A549 (cell line): ENCODE measurements at regions not wholly inside any gene's neighbourhood (a gene's known extent, or its start where the extent isn't known, plus 50 kb on each side); places are given as distances from the start of the nearest gene placed in this dataset.
A peak's percentile ranks its signal among the peaks of the same experiment; 100 is the strongest.

Experiments
- ATAC-seq, 2 experiments: fragments of 200-7000 bp in 1 of 2; fragments of >200 bp in 1 of 2; cut with Nextera tagmentation in 1 of 2; cut with Tn5 transposase in 1 of 2; 3 replicates each; pipeline versions ENCODE4 v1.8.0 to v1.9.1; 2018 to 2020; ENCODE audit warnings: mild to moderate bottlenecking in 1 of 2, moderate library complexity in 1 of 2
- CTCF ChIA-PET: fragments of 300-600 bp; sonication (Branson Sonifier 250); formaldehyde crosslinking; extraction: SDS; loops from one replicate; lab custom pipeline; 2021; ENCODE audit warnings: antibody characterized with exemption, inconsistent platforms; lab: Yijun Ruan, JAX
- POLR2A ChIA-PET: fragments of 350-600 bp; formaldehyde crosslinking; extraction: SDS; loops from one replicate; lab custom pipeline; 2021; ENCODE audit warnings: antibody characterized with exemption, inconsistent platforms; lab: Yijun Ruan, JAX
- DNase-seq, 2 experiments: peaks; one replicate each; pipeline versions ENCODE4 v3.0.0 to v3.0.0-alpha.2; 2011 to 2016; ENCODE audit warnings: low read depth in 1 of 2, low spot score in 1 of 2
- FAIRE-seq: peaks from 2 replicates; lab custom pipeline; 2011; peaks lifted over from hg19 to GRCh38; lab: Jason Lieb, UNC
- H3K27ac ChIP-seq, 2 experiments: fragments of >200 bp; sonication (Bioruptor Twin); formaldehyde crosslinking; 3 replicates each; pipeline ENCODE4 v1.5.1; 2016 to 2017
- H3K4me1 ChIP-seq: fragments of >200 bp; sonication (Bioruptor Twin); formaldehyde crosslinking; 3 replicates; pipeline ENCODE4 v1.6.1; 2016
- H3K4me2 ChIP-seq: fragments of >200 bp; sonication (Bioruptor Twin); formaldehyde crosslinking; 3 replicates; pipeline ENCODE4 v1.6.1; 2016
- H3K4me3 ChIP-seq: fragments of >200 bp; sonication (Bioruptor Twin); formaldehyde crosslinking; 3 replicates; pipeline ENCODE4 v1.5.1; 2016
- H3K9me3 ChIP-seq: fragments of >200 bp; sonication (Bioruptor Twin); formaldehyde crosslinking; 3 replicates; pipeline ENCODE4 v1.6.1; 2016
- ATOH8 ChIP-seq: fragments of 250-450 bp; sonication (Bioruptor Pico); IDR thresholded peaks from 2 replicates; pipeline ENCODE4 v1.5.0; 2020; ENCODE audit warnings: low read depth, mild to moderate bottlenecking, moderate library complexity
- BCL3 ChIP-seq: fragments of >200 bp; sonication (Bioruptor Twin); formaldehyde crosslinking; IDR thresholded peaks from 3 replicates; pipeline ENCODE4 v1.6.1; 2016
- BHLHE40 ChIP-seq: IDR thresholded peaks from 2 replicates; pipeline ENCODE4 v1.6.1; 2012; ENCODE audit warnings: low read depth, low read length, inconsistent platforms
- CBX8 ChIP-seq: fragments of 200-600 bp; sonication (generic); IDR thresholded peaks from 2 replicates; pipeline ENCODE4 v1.6.1; 2016
- CEBPB ChIP-seq, 2 experiments: fragments of >200 bp in 1 of 2; sonication (Bioruptor Twin) in 1 of 2; formaldehyde crosslinking in 1 of 2; IDR thresholded peaks; 2 replicates each; pipeline ENCODE4 v1.6.1; 2012 to 2016
- CHD4 ChIP-seq: fragments of 200-600 bp; sonication (generic); IDR thresholded peaks from 2 replicates; pipeline ENCODE4 v1.6.1; 2016; ENCODE audit warnings: antibody characterized with exemption, mild to moderate bottlenecking, borderline replicate concordance
- CTCF ChIP-seq: fragments of >200 bp; sonication (Bioruptor Twin); formaldehyde crosslinking; IDR thresholded peaks from 3 replicates; pipeline ENCODE4 v1.5.1; 2016
- EP300 ChIP-seq, 2 experiments: fragments of >200 bp; sonication (Bioruptor Twin); formaldehyde crosslinking; IDR thresholded peaks; 2 replicates in 1 of 2; 3 replicates in 1 of 2; pipeline ENCODE4 v1.6.1; 2016 to 2017
- ESRRA ChIP-seq: fragments of 150-350 bp; IDR thresholded peaks from 2 replicates; pipeline ENCODE4 v1.6.1; 2014; ENCODE audit warnings: mild to moderate bottlenecking, low read length, borderline replicate concordance
- FOSB ChIP-seq: fragments of 250-450 bp; sonication (Bioruptor Pico); IDR thresholded peaks from 2 replicates; pipeline ENCODE4 v1.5.0; 2020; ENCODE audit warnings: mild to moderate bottlenecking, moderate library complexity
- FOSL2 ChIP-seq, 2 experiments: fragments of 450-650 bp in 1 of 2; fragments of >200 bp in 1 of 2; sonication (Bioruptor Twin) in 1 of 2; formaldehyde crosslinking; IDR thresholded peaks; 2 replicates each; pipeline versions ENCODE4 v1.5.0 to v1.6.1; 2016 to 2020; ENCODE audit warnings: mild to moderate bottlenecking in 1 of 2, moderate library complexity in 1 of 2
- FOXS1 ChIP-seq: fragments of 250-450 bp; sonication (Bioruptor Pico); IDR thresholded peaks from 2 replicates; pipeline ENCODE4 v1.5.0; 2020; ENCODE audit warnings: mild to moderate bottlenecking, moderate library complexity
- HDAC2 ChIP-seq: fragments of 200-600 bp; sonication (generic); IDR thresholded peaks from 2 replicates; pipeline ENCODE4 v1.6.1; 2016
- HES2 ChIP-seq: fragments of >200 bp; sonication (Bioruptor Twin); formaldehyde crosslinking; IDR thresholded peaks from 2 replicates; pipeline ENCODE4 v1.6.1; 2016
- HOXA7 ChIP-seq: fragments of 250-450 bp; sonication (Bioruptor Pico); IDR thresholded peaks from 2 replicates; pipeline ENCODE4 v1.5.0; 2020; ENCODE audit warnings: mild to moderate bottlenecking, moderate library complexity
- HOXB5 ChIP-seq: fragments of 250-450 bp; sonication (Bioruptor Pico); IDR thresholded peaks from 2 replicates; pipeline ENCODE4 v1.5.0; 2020; ENCODE audit warnings: mild to moderate bottlenecking, moderate library complexity
- JUN ChIP-seq, 2 experiments: fragments of >200 bp; sonication (Bioruptor Twin); formaldehyde crosslinking; IDR thresholded peaks; 2 replicates in 1 of 2; 3 replicates in 1 of 2; pipeline ENCODE4 v1.6.1; 2016 to 2017
- MAFK ChIP-seq: fragments of 450-650 bp; IDR thresholded peaks from 2 replicates; pipeline ENCODE4 v1.6.1; 2014; ENCODE audit not compliant: partially characterized antibody
- MAZ ChIP-seq: fragments of 150-350 bp; IDR thresholded peaks from 2 replicates; pipeline ENCODE4 v1.6.1; 2014; ENCODE audit warnings: antibody characterized with exemption, low read depth, low read length, borderline replicate concordance
- PBX3 ChIP-seq: IDR thresholded peaks from 2 replicates; pipeline ENCODE4 v1.6.1; 2012
- RCOR1 ChIP-seq: fragments of 150-350 bp; IDR thresholded peaks from 2 replicates; pipeline ENCODE4 v1.6.1; 2014; ENCODE audit warnings: antibody characterized with exemption, low read length, low read depth
- REST ChIP-seq: fragments of 200-600 bp; sonication (generic); IDR thresholded peaks from 2 replicates; pipeline ENCODE4 v1.6.1; 2016; ENCODE audit warnings: antibody characterized with exemption, mild to moderate bottlenecking, moderate library complexity
- TP53 ChIP-seq: fragments of 250-450 bp; sonication (Bioruptor Pico); IDR thresholded peaks from 2 replicates; pipeline ENCODE4 v1.5.0; 2021; ENCODE audit warnings: mild to moderate bottlenecking, moderate library complexity
- ZSCAN20 ChIP-seq: fragments of 250-450 bp; sonication (Bioruptor Pico); IDR thresholded peaks from 2 replicates; pipeline ENCODE4 v1.8.0; 2022; ENCODE audit warnings: mild to moderate bottlenecking, moderate library complexity
- WGBS: methylation state at CpG from one replicate; pipeline ENCODE4 v1.1.6; 2017; ENCODE audit errors: missing lambda C conversion rate; 5-methylcytosine and 5-hydroxymethylcytosine counted together

- 54% methylated on average over 3 of the region's 3 CpGs for WGBS
- ChIA-PET POLR2A (no interaction called here), CTCF (no interaction called here)
- H3K4me3 ChIP-seq = no peak overlapping the region
- no peak for DNase-seq
- H3K4me1 ChIP-seq = peaks cover 9% of the 10 kb centered on the region; the same call in 2 of the 3 replicates
- ATAC-seq = no peak
- TF ChIP-seq MAZ = no peak
- TF ChIP-seq HDAC2 = no peak
- no peak for TF ChIP-seq CBX8
- no peak for TF ChIP-seq EP300 (IDR thresholded peaks at IDR 0.05)
- no peak for TF ChIP-seq HOXB5 (CRISPR knock-in tag)
- no peak for TF ChIP-seq ESRRA
- no peak for TF ChIP-seq HOXA7 (CRISPR knock-in tag)
- FAIRE-seq = no peak
- no peak overlapping the region for H3K4me2 ChIP-seq
- no peak overlapping the region for H3K27ac ChIP-seq
- no peaks in the 10 kb centered on the region; the same call in 2 of the 3 replicates for H3K9me3 ChIP-seq
Observed at GRCh38 chr12:45671254-45671653, 58.3 kb upstream of the ARID2 start.

- Histone ChIP-seq H3K9me3 (no peaks in the 10 kb centered on the region; the same call in 2 of the 3 replicates), H3K4me3 (no peak overlapping the region), H3K4me2 (peak overlapping the region; percentile 40; the same call in 2 of the 3 replicates), H3K4me1 (peaks cover 9% of the 10 kb centered on the region; the same call in 2 of the 3 replicates), H3K27ac (no peak overlapping the region)
- DNase-seq (peak in 1 of 2 experiments; percentile 37), FAIRE-seq (no peak), ATAC-seq (peak; percentile 34 to 51; a peak in 5 of 6 replicates)
- TF ChIP-seq FOXS1 (CRISPR knock-in tag) (no peak), FOSL2 (IDR thresholded peaks at IDR 0.05) (no peak), FOSL2 (CRISPR knock-in tag; IDR thresholded peaks at IDR 0.05) (0 out of 2 replicates have a peak, but pooled peaks have one; percentile 8)
- 3% methylated on average over 6 of the region's 6 CpGs for WGBS
- ChIA-PET POLR2A (no interaction called here), CTCF (interaction anchor here (1.0 kb wide), 3 partner anchors 9 to 52 kb away, joined by 3 to 5 read pairs (median 4); no protein-coding TSS in a partner anchor)
Observed at GRCh38 chr12:45674181-45674977, 55.1 kb upstream of the ARID2 start.

GRCh38 chr12:45675534-45675933 lies 54.0 kb upstream of the ARID2 start:
- Histone ChIP-seq H3K9me3 (no peaks in the 10 kb centered on the region; the same call in 2 of the 3 replicates), H3K4me2 (no peak overlapping the region), H3K27ac (no peak overlapping the region), H3K4me1 (peaks cover 9% of the 10 kb centered on the region; the same call in 2 of the 3 replicates), H3K4me3 (no peak overlapping the region)
- ChIA-PET CTCF (no interaction called here), POLR2A (no interaction called here)
- WGBS = 59% methylated on average over 2 of the region's 2 CpGs
- FAIRE-seq (no peak), DNase-seq (no peak), ATAC-seq (no peak)
- no peak for TF ChIP-seq ZSCAN20
- TF ChIP-seq RCOR1 = no peak
- no peak for TF ChIP-seq PBX3
- TF ChIP-seq CTCF = no peak
- TF ChIP-seq CEBPB (IDR thresholded peaks at IDR 0.05) = no peak
- TF ChIP-seq TP53 = no peak
- TF ChIP-seq BHLHE40 = no peak
- TF ChIP-seq ATOH8 (CRISPR knock-in tag) = no peak
- no peak for TF ChIP-seq ESRRA
- no peak for TF ChIP-seq HES2
- no peak for TF ChIP-seq FOSB (CRISPR knock-in tag)
- TF ChIP-seq JUN (IDR thresholded peaks at IDR 0.05) = no peak
- TF ChIP-seq FOXS1 (CRISPR knock-in tag) = no peak
- no peak for TF ChIP-seq BCL3
- no peak for TF ChIP-seq REST
- TF ChIP-seq CHD4 = no peak
- no peak for TF ChIP-seq MAFK
